ENCODE measurements at regions not wholly inside any gene's neighbourhood (a gene's known extent, or its start where the extent isn't known, plus 50 kb on each side); places are given as distances from the start of the nearest gene placed in this dataset.

DNA sequence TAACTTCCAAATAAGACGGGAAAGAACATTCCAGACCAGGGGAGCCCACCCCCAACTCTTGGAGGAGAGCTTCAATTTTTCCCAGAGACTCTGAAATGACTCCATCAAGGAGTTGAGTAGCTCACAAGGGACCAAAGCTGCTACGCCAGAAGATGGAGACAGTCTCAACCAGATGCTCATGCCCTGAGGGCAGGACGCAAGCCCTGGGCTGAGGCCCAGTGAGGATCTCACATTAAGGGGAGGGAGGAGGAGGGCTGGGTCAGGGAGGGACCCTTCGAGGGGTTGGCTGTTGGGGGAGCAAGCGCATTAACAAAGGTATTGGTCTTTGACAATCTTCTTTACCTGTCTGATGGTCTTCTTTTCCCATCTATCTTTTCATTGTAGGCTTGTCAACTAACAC lies 141.3 kb upstream of the SLC1A4 start:
- TF ChIP-seq POLR2A (IDR thresholded peaks at IDR 0.05): no peak
- TF ChIP-seq, protein P1, sequence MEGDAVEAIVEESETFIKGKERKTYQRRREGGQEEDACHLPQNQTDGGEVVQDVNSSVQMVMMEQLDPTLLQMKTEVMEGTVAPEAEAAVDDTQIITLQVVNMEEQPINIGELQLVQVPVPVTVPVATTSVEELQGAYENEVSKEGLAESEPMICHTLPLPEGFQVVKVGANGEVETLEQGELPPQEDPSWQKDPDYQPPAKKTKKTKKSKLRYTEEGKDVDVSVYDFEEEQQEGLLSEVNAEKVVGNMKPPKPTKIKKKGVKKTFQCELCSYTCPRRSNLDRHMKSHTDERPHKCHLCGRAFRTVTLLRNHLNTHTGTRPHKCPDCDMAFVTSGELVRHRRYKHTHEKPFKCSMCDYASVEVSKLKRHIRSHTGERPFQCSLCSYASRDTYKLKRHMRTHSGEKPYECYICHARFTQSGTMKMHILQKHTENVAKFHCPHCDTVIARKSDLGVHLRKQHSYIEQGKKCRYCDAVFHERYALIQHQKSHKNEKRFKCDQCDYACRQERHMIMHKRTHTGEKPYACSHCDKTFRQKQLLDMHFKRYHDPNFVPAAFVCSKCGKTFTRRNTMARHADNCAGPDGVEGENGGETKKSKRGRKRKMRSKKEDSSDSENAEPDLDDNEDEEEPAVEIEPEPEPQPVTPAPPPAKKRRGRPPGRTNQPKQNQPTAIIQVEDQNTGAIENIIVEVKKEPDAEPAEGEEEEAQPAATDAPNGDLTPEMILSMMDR (IDR thresholded peaks at IDR 0.05): no peak

All from right lobe of liver (tissue), 4 donors.